ENCODE measurements at regions not wholly inside any gene's neighbourhood (a gene's known extent, or its start where the extent isn't known, plus 50 kb on each side); places are given as distances from the start of the nearest gene placed in this dataset.

- DNase-seq (ENCODE audit: low read depth in 2 of 2): no peak
Measured at GRCh38 chr4:146027761-146028160, 89.1 kb upstream of the ZNF827 start.

DNA sequence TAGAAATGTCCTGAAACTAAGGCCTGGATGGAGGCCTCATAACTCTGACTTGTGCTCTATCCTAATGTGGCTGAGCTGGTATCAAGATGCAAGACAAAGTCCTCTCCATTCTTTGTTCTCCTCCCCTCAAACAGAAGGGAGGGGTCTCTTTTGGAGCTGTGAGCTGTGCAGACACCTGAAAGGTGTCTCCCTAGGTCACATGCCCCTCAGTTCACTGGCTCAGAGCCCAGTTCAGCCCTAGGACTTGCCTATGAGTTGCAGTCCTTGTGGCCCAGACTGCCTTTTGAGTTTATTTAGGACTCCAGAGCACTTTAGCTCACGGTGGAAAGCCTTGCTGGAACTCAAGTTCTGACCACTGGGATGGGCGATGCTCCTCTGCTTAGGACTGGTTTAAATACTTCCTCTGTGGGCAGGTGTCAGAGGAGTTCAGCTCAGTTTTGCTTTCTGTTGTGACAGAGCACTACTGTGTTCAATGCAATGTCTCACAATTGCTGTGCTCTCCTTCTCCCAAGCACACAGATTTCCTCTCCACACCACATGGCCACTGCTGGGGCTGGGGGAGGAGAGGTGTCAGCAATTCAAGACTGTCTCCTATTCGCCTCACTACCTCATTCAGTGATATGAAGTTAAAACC lies 84.8 kb upstream of the ZNF827 start:
- no peak for DNase-seq (ENCODE audit: low read depth in 2 of 2)

DNA sequence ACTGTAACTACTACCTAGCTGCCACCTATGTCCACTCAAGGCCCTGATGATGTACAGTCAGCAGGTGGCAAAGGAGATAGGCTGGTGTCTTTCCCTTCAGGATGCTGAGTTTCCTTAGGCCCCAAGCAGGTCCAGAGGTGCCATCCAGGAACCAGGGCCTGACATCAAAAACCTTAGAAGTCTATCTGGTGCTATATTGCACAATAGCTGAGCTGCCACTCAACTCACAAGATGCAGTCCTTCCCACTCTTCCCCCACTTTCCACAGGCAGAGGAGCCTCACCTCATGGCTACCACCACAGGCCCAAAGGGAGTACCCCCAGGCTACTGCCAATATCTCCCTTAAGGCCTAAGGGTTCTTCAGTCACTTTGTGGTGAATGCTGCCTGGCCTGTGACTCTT lies 83.9 kb upstream of the ZNF827 start:
- no peak for DNase-seq (ENCODE audit: low read depth in 2 of 2)

DNA sequence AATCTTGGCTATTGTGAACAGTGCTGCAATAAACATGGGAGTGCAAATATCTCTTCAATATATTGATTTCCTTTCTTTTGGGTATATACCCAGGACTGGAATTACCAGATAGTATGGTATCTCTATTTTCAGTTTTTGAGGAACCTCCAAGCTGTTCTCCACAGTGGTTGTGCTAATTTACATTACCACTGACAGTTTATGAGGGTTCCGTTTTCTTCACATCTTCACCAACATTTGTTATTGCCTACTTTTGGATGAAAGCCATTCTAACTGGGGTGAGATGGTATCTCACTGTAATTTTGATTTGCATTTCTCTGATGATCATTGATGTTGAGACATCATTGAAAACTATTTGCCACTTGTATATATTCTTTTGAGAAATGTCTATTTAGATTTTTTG lies 79.6 kb upstream of the ZNF827 start:
- DNase-seq (ENCODE audit: low read depth in 2 of 2): no peak

DNA sequence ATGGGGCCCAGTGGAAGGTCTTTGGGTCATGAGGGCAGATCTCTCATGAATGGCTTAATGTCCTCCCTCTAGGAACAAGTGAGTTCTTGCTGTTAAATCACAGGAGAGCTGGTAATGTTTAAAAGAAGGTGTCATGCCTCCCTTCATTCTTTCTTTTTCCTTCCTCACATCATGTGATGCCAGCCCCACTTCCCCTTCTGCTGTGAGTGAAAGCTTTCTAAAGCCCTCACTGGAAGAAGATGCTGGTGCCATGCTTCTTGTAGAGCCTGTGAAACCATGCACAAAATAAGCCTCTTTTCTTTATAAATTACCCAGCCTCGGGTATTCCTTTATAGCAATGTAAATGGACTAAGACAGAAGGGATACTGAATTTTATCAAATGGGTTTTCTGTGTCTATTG lies 66.1 kb upstream of the ZNF827 start:
- DNase-seq (ENCODE audit: low read depth in 2 of 2): no peak

- DNase-seq (ENCODE audit: low read depth in 2 of 2): no peak
Measured at GRCh38 chr4:145988628-145989027, 50.0 kb upstream of the ZNF827 start.

Data from stimulated activated CD4-positive, alpha-beta T cell treated with anti-CD3 and anti-CD28 coated beads, Interleukin-12 subunit alpha, Interleukin-12 subunit beta, amount 100 ng/mL, for 24 hours (primary cell).